ENCODE measurements at regions not wholly inside any gene's neighbourhood (a gene's known extent, or its start where the extent isn't known, plus 50 kb on each side); places are given as distances from the start of the nearest gene placed in this dataset.
A peak's percentile ranks its signal among the peaks of the same experiment; 100 is the strongest.
"Not testable (repeated sequence)": the region's sequence is repeated elsewhere in the genome, so short reads cannot be mapped to it uniquely, and the experiment has no call there.

GRCh38 chr21:35831230-35831629 lies 229.1 kb downstream of the SETD4 start:
- Histone ChIP-seq H3K36me3 (replicated peaks; ENCODE audit: control insufficient read depth, insufficient read depth, low read length) (no peaks in the 10 kb centered on the region), H3K27me3 (ENCODE audit: control insufficient read depth, insufficient read depth, low read length) (no peaks in the 10 kb centered on the region)
- DNase-seq = no peak

GRCh38 chr21:35829067-35829466 lies 231.3 kb downstream of the SETD4 start:
- DNase-seq = no peak
- H3K27me3 ChIP-seq (ENCODE audit: control insufficient read depth, insufficient read depth, low read length) = no peaks in the 10 kb centered on the region
- H3K4me3 ChIP-seq (ENCODE audit: insufficient read depth, low read depth, low read length) = no peak overlapping the region
- no peaks in the 10 kb centered on the region for H3K36me3 ChIP-seq (replicated peaks; ENCODE audit: control insufficient read depth, insufficient read depth, low read length)

More at GRCh38 chr21:35831230-35831629, 229.1 kb downstream of the SETD4 start:
- no peak overlapping the region for H3K4me3 ChIP-seq (ENCODE audit: insufficient read depth, low read depth, low read length)

GRCh38 chr21:35828161-35828560 lies 232.2 kb downstream of the SETD4 start:
- Histone ChIP-seq H3K27me3 (ENCODE audit: control insufficient read depth, insufficient read depth, low read length) (no peaks in the 10 kb centered on the region), H3K36me3 (replicated peaks; ENCODE audit: control insufficient read depth, insufficient read depth, low read length) (no peaks in the 10 kb centered on the region), H3K4me3 (ENCODE audit: insufficient read depth, low read depth, low read length) (no peak overlapping the region)
- DNase-seq = no peak

GRCh38 chr21:35827004-35827403 lies 233.3 kb downstream of the SETD4 start:
- DNase-seq = no peak
- no peak overlapping the region for H3K4me3 ChIP-seq (ENCODE audit: insufficient read depth, low read depth, low read length)
- no peaks in the 10 kb centered on the region for H3K27me3 ChIP-seq (ENCODE audit: control insufficient read depth, insufficient read depth, low read length)
- H3K36me3 ChIP-seq (replicated peaks; ENCODE audit: control insufficient read depth, insufficient read depth, low read length) = no peaks in the 10 kb centered on the region

- Histone ChIP-seq H3K4me3 (ENCODE audit: insufficient read depth, low read depth, low read length) (no peak overlapping the region), H3K36me3 (replicated peaks; ENCODE audit: control insufficient read depth, insufficient read depth, low read length) (no peaks in the 10 kb centered on the region)
Measured at GRCh38 chr21:35825370-35826353, 234.7 kb downstream of the SETD4 start.

GRCh38 chr21:35824136-35824535 lies 236.2 kb downstream of the SETD4 start:
- Histone ChIP-seq H3K36me3 (replicated peaks; ENCODE audit: control insufficient read depth, insufficient read depth, low read length) (no peaks in the 10 kb centered on the region), H3K27me3 (ENCODE audit: control insufficient read depth, insufficient read depth, low read length) (no peaks in the 10 kb centered on the region), H3K4me3 (ENCODE audit: insufficient read depth, low read depth, low read length) (no peak overlapping the region)
- DNase-seq = no peak

More at GRCh38 chr21:35825370-35826353, 234.7 kb downstream of the SETD4 start:
- no peaks in the 10 kb centered on the region for H3K27me3 ChIP-seq (ENCODE audit: control insufficient read depth, insufficient read depth, low read length)
- no peak for DNase-seq

- DNase-seq = no peak
- Histone ChIP-seq H3K4me3 (ENCODE audit: insufficient read depth, low read depth, low read length) (no peak overlapping the region), H3K36me3 (replicated peaks; ENCODE audit: control insufficient read depth, insufficient read depth, low read length) (no peaks in the 10 kb centered on the region), H3K27me3 (ENCODE audit: control insufficient read depth, insufficient read depth, low read length) (no peaks in the 10 kb centered on the region)
Measured at GRCh38 chr21:35819134-35819533, 241.2 kb downstream of the SETD4 start.

GRCh38 chr21:35818597-35818996 lies 241.7 kb downstream of the SETD4 start:
- no peaks in the 10 kb centered on the region for H3K36me3 ChIP-seq (replicated peaks; ENCODE audit: control insufficient read depth, insufficient read depth, low read length)
- DNase-seq = no peak
- H3K4me3 ChIP-seq (ENCODE audit: insufficient read depth, low read depth, low read length) = no peak overlapping the region
- no peaks in the 10 kb centered on the region for H3K27me3 ChIP-seq (ENCODE audit: control insufficient read depth, insufficient read depth, low read length)

GRCh38 chr21:35814858-35815619 lies 245.3 kb downstream of the SETD4 start:
- no peak for DNase-seq
- H3K27me3 ChIP-seq (ENCODE audit: control insufficient read depth, insufficient read depth, low read length) = no peaks in the 10 kb centered on the region
- no peak overlapping the region for H3K4me3 ChIP-seq (ENCODE audit: insufficient read depth, low read depth, low read length)
- H3K36me3 ChIP-seq (replicated peaks; ENCODE audit: control insufficient read depth, insufficient read depth, low read length) = no peaks in the 10 kb centered on the region

- no peak overlapping the region for H3K4me3 ChIP-seq (ENCODE audit: insufficient read depth, low read depth, low read length)
- no peak for DNase-seq
- no peaks in the 10 kb centered on the region for H3K36me3 ChIP-seq (replicated peaks; ENCODE audit: control insufficient read depth, insufficient read depth, low read length)
- no peaks in the 10 kb centered on the region for H3K27me3 ChIP-seq (ENCODE audit: control insufficient read depth, insufficient read depth, low read length)
Measured at GRCh38 chr21:35812679-35813078, 247.6 kb downstream of the SETD4 start.

GRCh38 chr21:35811191-35811806 lies 249.0 kb downstream of the SETD4 start:
- peak; percentile 20 for DNase-seq
- H3K27me3 ChIP-seq (ENCODE audit: control insufficient read depth, insufficient read depth, low read length) = no peaks in the 10 kb centered on the region
- no peak overlapping the region for H3K4me3 ChIP-seq (ENCODE audit: insufficient read depth, low read depth, low read length)
- H3K36me3 ChIP-seq (replicated peaks; ENCODE audit: control insufficient read depth, insufficient read depth, low read length) = no peaks in the 10 kb centered on the region

- Histone ChIP-seq H3K4me3 (ENCODE audit: insufficient read depth, low read depth, low read length) (no peak overlapping the region), H3K27me3 (ENCODE audit: control insufficient read depth, insufficient read depth, low read length) (no peaks in the 10 kb centered on the region), H3K36me3 (replicated peaks; ENCODE audit: control insufficient read depth, insufficient read depth, low read length) (no peaks in the 10 kb centered on the region)
- no peak for DNase-seq
Measured at GRCh38 chr21:35810431-35810970, 249.8 kb downstream of the SETD4 start.

GRCh38 chr21:35801391-35801790 lies 258.9 kb downstream of the SETD4 start:
- Histone ChIP-seq H3K27me3 (ENCODE audit: control insufficient read depth, insufficient read depth, low read length) (no peaks in the 10 kb centered on the region), H3K36me3 (replicated peaks; ENCODE audit: control insufficient read depth, insufficient read depth, low read length) (no peaks in the 10 kb centered on the region), H3K4me3 (ENCODE audit: insufficient read depth, low read depth, low read length) (no peak overlapping the region)
- no peak for DNase-seq

GRCh38 chr21:35800796-35801385 lies 259.4 kb downstream of the SETD4 start:
- not testable (repeated sequence) for H3K36me3 ChIP-seq (replicated peaks; ENCODE audit: control insufficient read depth, insufficient read depth, low read length); H3K27me3 ChIP-seq (ENCODE audit: control insufficient read depth, insufficient read depth, low read length); H3K4me3 ChIP-seq (ENCODE audit: insufficient read depth, low read depth, low read length); DNase-seq
